ENCODE measurements at regions not wholly inside any gene's neighbourhood (a gene's known extent, or its start where the extent isn't known, plus 50 kb on each side); places are given as distances from the start of the nearest gene placed in this dataset.

DNA sequence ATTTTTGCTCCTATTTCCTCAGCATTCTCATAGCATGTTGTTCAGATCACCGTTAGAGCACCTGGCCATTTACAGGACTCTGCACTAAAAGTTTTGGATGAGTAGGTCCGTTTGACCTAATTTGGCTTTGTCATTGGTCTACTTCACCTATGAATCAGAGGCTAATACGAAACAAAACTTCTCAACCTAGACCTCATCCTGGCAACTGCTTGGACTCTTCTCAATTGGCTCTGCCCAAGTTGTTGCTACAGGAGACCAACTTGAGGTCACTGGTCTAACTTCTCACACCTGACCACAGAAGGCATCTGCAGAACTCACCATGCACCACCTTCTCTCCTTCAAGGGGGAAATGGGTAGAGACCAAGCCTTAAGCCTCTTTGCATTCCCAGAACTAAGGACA lies 663.7 kb downstream of the PLCL1 start:
- Histone ChIP-seq H3K79me2 (ENCODE audit: low read length) (no peaks in the 10 kb centered on the region), H3K27me3 (ENCODE audit: low read depth, low read length) (no peaks in the 10 kb centered on the region), H3K36me3 (replicated peaks; ENCODE audit: low read depth, low read length) (no peaks in the 10 kb centered on the region), H3K4me2 (ENCODE audit: low read length) (no peak overlapping the region), H3K4me1 (ENCODE audit: low read length) (no peaks in the 10 kb centered on the region), H2AFZ (ENCODE audit: low read depth, low read length) (no peak overlapping the region), H3K27ac (ENCODE audit: low read length) (no peak overlapping the region), H3K9ac (ENCODE audit: low read length) (no peak overlapping the region), H4K20me1 (ENCODE audit: insufficient read depth, low read length) (no peaks in the 10 kb centered on the region), H3K4me3 (ENCODE audit: low read length) (no peak overlapping the region), H3K9me3 (ENCODE audit: insufficient read depth, low read length) (no peaks in the 10 kb centered on the region)
- TF ChIP-seq EZH2phosphoT487 (IDR thresholded peaks at IDR 0.05; ENCODE audit: low read depth), result no peak
- TF ChIP-seq, protein P1, sequence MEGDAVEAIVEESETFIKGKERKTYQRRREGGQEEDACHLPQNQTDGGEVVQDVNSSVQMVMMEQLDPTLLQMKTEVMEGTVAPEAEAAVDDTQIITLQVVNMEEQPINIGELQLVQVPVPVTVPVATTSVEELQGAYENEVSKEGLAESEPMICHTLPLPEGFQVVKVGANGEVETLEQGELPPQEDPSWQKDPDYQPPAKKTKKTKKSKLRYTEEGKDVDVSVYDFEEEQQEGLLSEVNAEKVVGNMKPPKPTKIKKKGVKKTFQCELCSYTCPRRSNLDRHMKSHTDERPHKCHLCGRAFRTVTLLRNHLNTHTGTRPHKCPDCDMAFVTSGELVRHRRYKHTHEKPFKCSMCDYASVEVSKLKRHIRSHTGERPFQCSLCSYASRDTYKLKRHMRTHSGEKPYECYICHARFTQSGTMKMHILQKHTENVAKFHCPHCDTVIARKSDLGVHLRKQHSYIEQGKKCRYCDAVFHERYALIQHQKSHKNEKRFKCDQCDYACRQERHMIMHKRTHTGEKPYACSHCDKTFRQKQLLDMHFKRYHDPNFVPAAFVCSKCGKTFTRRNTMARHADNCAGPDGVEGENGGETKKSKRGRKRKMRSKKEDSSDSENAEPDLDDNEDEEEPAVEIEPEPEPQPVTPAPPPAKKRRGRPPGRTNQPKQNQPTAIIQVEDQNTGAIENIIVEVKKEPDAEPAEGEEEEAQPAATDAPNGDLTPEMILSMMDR (IDR thresholded peaks at IDR 0.05; ENCODE audit: low read depth, low read length), result no peak

DNA sequence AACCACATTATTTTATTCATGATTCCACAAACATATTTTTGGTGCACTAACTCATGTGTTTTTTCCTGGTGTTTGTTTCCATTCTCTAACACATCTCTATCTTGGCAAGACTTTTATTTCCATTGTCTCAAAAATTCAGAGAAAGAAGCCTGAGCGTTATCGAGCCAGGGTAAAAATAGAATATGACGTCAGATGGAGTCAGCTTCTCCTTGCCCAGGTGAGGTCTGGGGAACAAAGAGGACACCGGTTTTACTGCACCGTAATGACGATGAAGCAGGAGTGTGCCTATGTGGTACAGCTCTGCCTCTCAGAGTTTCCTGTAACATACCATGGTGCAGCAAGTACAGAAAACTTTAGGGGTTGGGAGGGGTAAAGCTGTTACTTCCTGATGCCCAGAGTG lies 661.6 kb downstream of the PLCL1 start:
- no peaks in the 10 kb centered on the region for H3K79me2 ChIP-seq (ENCODE audit: low read length)
- no peaks in the 10 kb centered on the region for H3K4me1 ChIP-seq (ENCODE audit: low read length)
- no peak overlapping the region for H3K4me2 ChIP-seq (ENCODE audit: low read length)
- H3K9ac ChIP-seq (ENCODE audit: low read length), result no peak overlapping the region
- no peaks in the 10 kb centered on the region for H3K27me3 ChIP-seq (ENCODE audit: low read depth, low read length)
- no peak overlapping the region for H3K27ac ChIP-seq (ENCODE audit: low read length)
- no peaks in the 10 kb centered on the region for H3K9me3 ChIP-seq (ENCODE audit: insufficient read depth, low read length)
- no peaks in the 10 kb centered on the region for H3K36me3 ChIP-seq (replicated peaks; ENCODE audit: low read depth, low read length)
- no peaks in the 10 kb centered on the region for H4K20me1 ChIP-seq (ENCODE audit: insufficient read depth, low read length)
- TF ChIP-seq EZH2phosphoT487 (IDR thresholded peaks at IDR 0.05; ENCODE audit: low read depth), result no peak
- TF ChIP-seq, protein P1 (IDR thresholded peaks at IDR 0.05; ENCODE audit: low read depth, low read length), result no peak
- no peak overlapping the region for H2AFZ ChIP-seq (ENCODE audit: low read depth, low read length)
- no peak overlapping the region for H3K4me3 ChIP-seq (ENCODE audit: low read length)

DNA sequence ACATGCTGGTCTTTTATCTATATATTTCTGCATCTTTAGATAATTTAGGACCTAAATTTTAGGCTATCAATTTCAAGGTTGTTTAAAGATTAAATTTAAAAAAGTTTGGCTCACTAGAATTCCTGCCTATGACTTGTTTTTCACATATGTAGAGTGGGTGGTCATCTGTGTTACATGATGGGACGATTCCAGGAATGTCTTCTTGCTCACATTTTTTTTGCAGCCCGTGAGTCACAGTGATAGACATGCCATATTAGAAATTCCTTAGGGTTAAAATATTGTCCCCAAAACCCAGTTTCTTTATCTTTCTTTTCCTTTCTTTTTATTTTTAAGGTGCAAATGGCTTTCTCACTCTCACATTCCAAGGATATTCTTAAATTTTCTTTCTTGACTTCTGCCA lies 652.0 kb downstream of the PLCL1 start:
- Histone ChIP-seq H3K79me2 (ENCODE audit: low read length) (no peaks in the 10 kb centered on the region), H2AFZ (ENCODE audit: low read depth, low read length) (no peak overlapping the region), H3K4me3 (ENCODE audit: low read length) (no peak overlapping the region), H3K27me3 (ENCODE audit: low read depth, low read length) (no peaks in the 10 kb centered on the region), H3K9ac (ENCODE audit: low read length) (no peak overlapping the region), H3K9me3 (ENCODE audit: insufficient read depth, low read length) (no peaks in the 10 kb centered on the region), H3K27ac (ENCODE audit: low read length) (no peak overlapping the region), H3K4me1 (ENCODE audit: low read length) (no peaks in the 10 kb centered on the region), H3K36me3 (replicated peaks; ENCODE audit: low read depth, low read length) (no peaks in the 10 kb centered on the region), H3K4me2 (ENCODE audit: low read length) (no peak overlapping the region), H4K20me1 (ENCODE audit: insufficient read depth, low read length) (no peaks in the 10 kb centered on the region)
- no peak for TF ChIP-seq EZH2phosphoT487 (IDR thresholded peaks at IDR 0.05; ENCODE audit: low read depth)
- TF ChIP-seq, protein P1 (IDR thresholded peaks at IDR 0.05; ENCODE audit: low read depth, low read length), result no peak

DNA sequence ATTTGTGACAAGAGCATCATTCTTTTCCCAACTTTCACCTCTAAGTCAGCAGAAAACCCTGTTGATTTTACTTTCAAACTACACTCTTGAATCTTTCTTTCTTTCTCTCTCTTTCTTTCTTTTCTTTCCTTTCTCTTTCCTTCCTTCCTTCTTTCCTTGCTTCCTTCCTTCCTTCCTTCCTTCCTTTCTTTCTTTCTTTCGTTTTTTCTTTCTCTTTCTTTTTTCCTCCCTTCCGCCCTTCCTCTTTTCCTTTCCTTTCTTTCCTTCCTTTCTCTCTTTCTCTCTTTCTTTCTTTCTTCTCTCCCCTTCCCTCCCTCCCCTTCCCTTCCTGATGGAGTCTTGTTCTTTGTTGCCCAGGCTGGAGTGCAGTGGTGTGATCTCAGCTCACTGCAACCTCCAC lies 649.5 kb downstream of the PLCL1 start:
- H3K27me3 ChIP-seq (ENCODE audit: low read depth, low read length), result no peaks in the 10 kb centered on the region
- no peaks in the 10 kb centered on the region for H3K36me3 ChIP-seq (replicated peaks; ENCODE audit: low read depth, low read length)
- H3K27ac ChIP-seq (ENCODE audit: low read length), result no peak overlapping the region
- H2AFZ ChIP-seq (ENCODE audit: low read depth, low read length), result no peak overlapping the region
- H4K20me1 ChIP-seq (ENCODE audit: insufficient read depth, low read length), result no peaks in the 10 kb centered on the region
- H3K4me2 ChIP-seq (ENCODE audit: low read length), result no peak overlapping the region
- no peak for TF ChIP-seq EZH2phosphoT487 (IDR thresholded peaks at IDR 0.05; ENCODE audit: low read depth)
- TF ChIP-seq, protein P1 (IDR thresholded peaks at IDR 0.05; ENCODE audit: low read depth, low read length), result no peak
- H3K9me3 ChIP-seq (ENCODE audit: insufficient read depth, low read length), result no peaks in the 10 kb centered on the region
- no peaks in the 10 kb centered on the region for H3K79me2 ChIP-seq (ENCODE audit: low read length)
- no peak overlapping the region for H3K9ac ChIP-seq (ENCODE audit: low read length)
- H3K4me3 ChIP-seq (ENCODE audit: low read length), result no peak overlapping the region
- H3K4me1 ChIP-seq (ENCODE audit: low read length), result no peaks in the 10 kb centered on the region

All from OCI-LY3 (cell line).